Stomach (tissue), 4 donors: ENCODE measurements at regions not wholly inside any gene's neighbourhood (a gene's known extent, or its start where the extent isn't known, plus 50 kb on each side); places are given as distances from the start of the nearest gene placed in this dataset.

ENCODE experiments used
- EP300 ChIP-seq: sonication (generic); formaldehyde crosslinking; IDR thresholded peaks from one replicate; pipeline ENCODE4 v1.6.1; 2017; ENCODE audit warnings: antibody characterized with exemption
- POLR2A ChIP-seq, 4 donors: fragments of 450-650 bp; IDR thresholded peaks; one replicate each; pipeline ENCODE4 v1.6.1; 2016; ENCODE audit warnings: antibody characterized with exemption in 4 of 4, control low read depth in 2 of 4, mild to moderate bottlenecking in 1 of 4, moderate library complexity in 1 of 4
- POLR2AphosphoS5 ChIP-seq, 3 donors: sonication (generic); formaldehyde crosslinking; IDR thresholded peaks; one replicate each; pipeline ENCODE4 v1.6.1; 2016; ENCODE audit warnings: antibody characterized with exemption in 3 of 3
- TF ChIP-seq, protein P1 (sequence below), 7 experiments: fragments of 450-650 bp in 4 of 7; fragments of 200-600 bp in 3 of 7; sonication (generic) in 3 of 7; IDR thresholded peaks; one replicate each; pipeline ENCODE4 v1.5.1; 2016 to 2019; ENCODE audit warnings: antibody characterized with exemption in 7 of 7, control low read depth in 2 of 7, mild to moderate bottlenecking in 1 of 7

GRCh38 chr12:28066879-28067278 is 94.3 kb upstream of the PTHLH start:
- no peak for TF ChIP-seq EP300
- TF ChIP-seq, protein P1, sequence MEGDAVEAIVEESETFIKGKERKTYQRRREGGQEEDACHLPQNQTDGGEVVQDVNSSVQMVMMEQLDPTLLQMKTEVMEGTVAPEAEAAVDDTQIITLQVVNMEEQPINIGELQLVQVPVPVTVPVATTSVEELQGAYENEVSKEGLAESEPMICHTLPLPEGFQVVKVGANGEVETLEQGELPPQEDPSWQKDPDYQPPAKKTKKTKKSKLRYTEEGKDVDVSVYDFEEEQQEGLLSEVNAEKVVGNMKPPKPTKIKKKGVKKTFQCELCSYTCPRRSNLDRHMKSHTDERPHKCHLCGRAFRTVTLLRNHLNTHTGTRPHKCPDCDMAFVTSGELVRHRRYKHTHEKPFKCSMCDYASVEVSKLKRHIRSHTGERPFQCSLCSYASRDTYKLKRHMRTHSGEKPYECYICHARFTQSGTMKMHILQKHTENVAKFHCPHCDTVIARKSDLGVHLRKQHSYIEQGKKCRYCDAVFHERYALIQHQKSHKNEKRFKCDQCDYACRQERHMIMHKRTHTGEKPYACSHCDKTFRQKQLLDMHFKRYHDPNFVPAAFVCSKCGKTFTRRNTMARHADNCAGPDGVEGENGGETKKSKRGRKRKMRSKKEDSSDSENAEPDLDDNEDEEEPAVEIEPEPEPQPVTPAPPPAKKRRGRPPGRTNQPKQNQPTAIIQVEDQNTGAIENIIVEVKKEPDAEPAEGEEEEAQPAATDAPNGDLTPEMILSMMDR (IDR thresholded peaks at IDR 0.05): no peak
- no peak for TF ChIP-seq POLR2AphosphoS5 (IDR thresholded peaks at IDR 0.05)
- no peak for TF ChIP-seq POLR2A (IDR thresholded peaks at IDR 0.05)
